ENCODE measurements at regions not wholly inside any gene's neighbourhood (a gene's known extent, or its start where the extent isn't known, plus 50 kb on each side); places are given as distances from the start of the nearest gene placed in this dataset.

- TF ChIP-seq, protein P1, sequence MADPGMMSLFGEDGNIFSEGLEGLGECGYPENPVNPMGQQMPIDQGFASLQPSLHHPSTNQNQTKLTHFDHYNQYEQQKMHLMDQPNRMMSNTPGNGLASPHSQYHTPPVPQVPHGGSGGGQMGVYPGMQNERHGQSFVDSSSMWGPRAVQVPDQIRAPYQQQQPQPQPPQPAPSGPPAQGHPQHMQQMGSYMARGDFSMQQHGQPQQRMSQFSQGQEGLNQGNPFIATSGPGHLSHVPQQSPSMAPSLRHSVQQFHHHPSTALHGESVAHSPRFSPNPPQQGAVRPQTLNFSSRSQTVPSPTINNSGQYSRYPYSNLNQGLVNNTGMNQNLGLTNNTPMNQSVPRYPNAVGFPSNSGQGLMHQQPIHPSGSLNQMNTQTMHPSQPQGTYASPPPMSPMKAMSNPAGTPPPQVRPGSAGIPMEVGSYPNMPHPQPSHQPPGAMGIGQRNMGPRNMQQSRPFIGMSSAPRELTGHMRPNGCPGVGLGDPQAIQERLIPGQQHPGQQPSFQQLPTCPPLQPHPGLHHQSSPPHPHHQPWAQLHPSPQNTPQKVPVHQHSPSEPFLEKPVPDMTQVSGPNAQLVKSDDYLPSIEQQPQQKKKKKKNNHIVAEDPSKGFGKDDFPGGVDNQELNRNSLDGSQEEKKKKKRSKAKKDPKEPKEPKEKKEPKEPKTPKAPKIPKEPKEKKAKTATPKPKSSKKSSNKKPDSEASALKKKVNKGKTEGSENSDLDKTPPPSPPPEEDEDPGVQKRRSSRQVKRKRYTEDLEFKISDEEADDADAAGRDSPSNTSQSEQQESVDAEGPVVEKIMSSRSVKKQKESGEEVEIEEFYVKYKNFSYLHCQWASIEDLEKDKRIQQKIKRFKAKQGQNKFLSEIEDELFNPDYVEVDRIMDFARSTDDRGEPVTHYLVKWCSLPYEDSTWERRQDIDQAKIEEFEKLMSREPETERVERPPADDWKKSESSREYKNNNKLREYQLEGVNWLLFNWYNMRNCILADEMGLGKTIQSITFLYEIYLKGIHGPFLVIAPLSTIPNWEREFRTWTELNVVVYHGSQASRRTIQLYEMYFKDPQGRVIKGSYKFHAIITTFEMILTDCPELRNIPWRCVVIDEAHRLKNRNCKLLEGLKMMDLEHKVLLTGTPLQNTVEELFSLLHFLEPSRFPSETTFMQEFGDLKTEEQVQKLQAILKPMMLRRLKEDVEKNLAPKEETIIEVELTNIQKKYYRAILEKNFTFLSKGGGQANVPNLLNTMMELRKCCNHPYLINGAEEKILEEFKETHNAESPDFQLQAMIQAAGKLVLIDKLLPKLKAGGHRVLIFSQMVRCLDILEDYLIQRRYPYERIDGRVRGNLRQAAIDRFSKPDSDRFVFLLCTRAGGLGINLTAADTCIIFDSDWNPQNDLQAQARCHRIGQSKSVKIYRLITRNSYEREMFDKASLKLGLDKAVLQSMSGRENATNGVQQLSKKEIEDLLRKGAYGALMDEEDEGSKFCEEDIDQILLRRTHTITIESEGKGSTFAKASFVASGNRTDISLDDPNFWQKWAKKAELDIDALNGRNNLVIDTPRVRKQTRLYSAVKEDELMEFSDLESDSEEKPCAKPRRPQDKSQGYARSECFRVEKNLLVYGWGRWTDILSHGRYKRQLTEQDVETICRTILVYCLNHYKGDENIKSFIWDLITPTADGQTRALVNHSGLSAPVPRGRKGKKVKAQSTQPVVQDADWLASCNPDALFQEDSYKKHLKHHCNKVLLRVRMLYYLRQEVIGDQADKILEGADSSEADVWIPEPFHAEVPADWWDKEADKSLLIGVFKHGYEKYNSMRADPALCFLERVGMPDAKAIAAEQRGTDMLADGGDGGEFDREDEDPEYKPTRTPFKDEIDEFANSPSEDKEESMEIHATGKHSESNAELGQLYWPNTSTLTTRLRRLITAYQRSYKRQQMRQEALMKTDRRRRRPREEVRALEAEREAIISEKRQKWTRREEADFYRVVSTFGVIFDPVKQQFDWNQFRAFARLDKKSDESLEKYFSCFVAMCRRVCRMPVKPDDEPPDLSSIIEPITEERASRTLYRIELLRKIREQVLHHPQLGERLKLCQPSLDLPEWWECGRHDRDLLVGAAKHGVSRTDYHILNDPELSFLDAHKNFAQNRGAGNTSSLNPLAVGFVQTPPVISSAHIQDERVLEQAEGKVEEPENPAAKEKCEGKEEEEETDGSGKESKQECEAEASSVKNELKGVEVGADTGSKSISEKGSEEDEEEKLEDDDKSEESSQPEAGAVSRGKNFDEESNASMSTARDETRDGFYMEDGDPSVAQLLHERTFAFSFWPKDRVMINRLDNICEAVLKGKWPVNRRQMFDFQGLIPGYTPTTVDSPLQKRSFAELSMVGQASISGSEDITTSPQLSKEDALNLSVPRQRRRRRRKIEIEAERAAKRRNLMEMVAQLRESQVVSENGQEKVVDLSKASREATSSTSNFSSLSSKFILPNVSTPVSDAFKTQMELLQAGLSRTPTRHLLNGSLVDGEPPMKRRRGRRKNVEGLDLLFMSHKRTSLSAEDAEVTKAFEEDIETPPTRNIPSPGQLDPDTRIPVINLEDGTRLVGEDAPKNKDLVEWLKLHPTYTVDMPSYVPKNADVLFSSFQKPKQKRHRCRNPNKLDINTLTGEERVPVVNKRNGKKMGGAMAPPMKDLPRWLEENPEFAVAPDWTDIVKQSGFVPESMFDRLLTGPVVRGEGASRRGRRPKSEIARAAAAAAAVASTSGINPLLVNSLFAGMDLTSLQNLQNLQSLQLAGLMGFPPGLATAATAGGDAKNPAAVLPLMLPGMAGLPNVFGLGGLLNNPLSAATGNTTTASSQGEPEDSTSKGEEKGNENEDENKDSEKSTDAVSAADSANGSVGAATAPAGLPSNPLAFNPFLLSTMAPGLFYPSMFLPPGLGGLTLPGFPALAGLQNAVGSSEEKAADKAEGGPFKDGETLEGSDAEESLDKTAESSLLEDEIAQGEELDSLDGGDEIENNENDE (IDR thresholded peaks at IDR 0.05; ENCODE audit: insufficient replicate concordance, low read length), result no peak
- TF ChIP-seq GTF2F1 (IDR thresholded peaks at IDR 0.05; ENCODE audit: borderline replicate concordance, low read depth, low read length) (no peak), BRCA1 (IDR thresholded peaks at IDR 0.05; ENCODE audit: low read depth, low read length) (no peak), SUZ12 (IDR thresholded peaks at IDR 0.05; ENCODE audit: low read length) (no peak), RFX5 (IDR thresholded peaks at IDR 0.05; ENCODE audit: borderline replicate concordance, low read depth, low read length) (no peak), BACH1 (IDR thresholded peaks at IDR 0.05; ENCODE audit: low read length) (no peak), POU5F1 (IDR thresholded peaks at IDR 0.05; ENCODE audit: low read depth, low read length) (no peak), SIN3A (conservative IDR thresholded peaks at IDR 0.05 in 1 of 2, IDR thresholded peaks at IDR 0.05 in 1 of 2; ENCODE audit: low read depth in 1 of 2, low read length in 2 of 2) (no peak)
- TF ChIP-seq, protein P2, sequence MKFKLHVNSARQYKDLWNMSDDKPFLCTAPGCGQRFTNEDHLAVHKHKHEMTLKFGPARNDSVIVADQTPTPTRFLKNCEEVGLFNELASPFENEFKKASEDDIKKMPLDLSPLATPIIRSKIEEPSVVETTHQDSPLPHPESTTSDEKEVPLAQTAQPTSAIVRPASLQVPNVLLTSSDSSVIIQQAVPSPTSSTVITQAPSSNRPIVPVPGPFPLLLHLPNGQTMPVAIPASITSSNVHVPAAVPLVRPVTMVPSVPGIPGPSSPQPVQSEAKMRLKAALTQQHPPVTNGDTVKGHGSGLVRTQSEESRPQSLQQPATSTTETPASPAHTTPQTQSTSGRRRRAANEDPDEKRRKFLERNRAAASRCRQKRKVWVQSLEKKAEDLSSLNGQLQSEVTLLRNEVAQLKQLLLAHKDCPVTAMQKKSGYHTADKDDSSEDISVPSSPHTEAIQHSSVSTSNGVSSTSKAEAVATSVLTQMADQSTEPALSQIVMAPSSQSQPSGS (IDR thresholded peaks at IDR 0.05; ENCODE audit: low read length), result no peak
These were observed 1225.9 kb upstream of the MAP3K7 start (continued) for GRCh38 chr6:91812596-91813274.

Data from H1 (cell line).